NOMO-1 treated with DMSO at 0.1 percent for 48 hours (cell line): ENCODE measurements at regions not wholly inside any gene's neighbourhood (a gene's known extent, or its start where the extent isn't known, plus 50 kb on each side); places are given as distances from the start of the nearest gene placed in this dataset.
"Not testable (repeated sequence)": the region's sequence is repeated elsewhere in the genome, so short reads cannot be mapped to it uniquely, and the experiment has no call there.

ENCODE experiments used
- DNase-seq: peaks from one replicate; lab custom pipeline; 2025; ENCODE audit not compliant: unreplicated experiment; lab: John Stamatoyannopoulos, UW

DNA sequence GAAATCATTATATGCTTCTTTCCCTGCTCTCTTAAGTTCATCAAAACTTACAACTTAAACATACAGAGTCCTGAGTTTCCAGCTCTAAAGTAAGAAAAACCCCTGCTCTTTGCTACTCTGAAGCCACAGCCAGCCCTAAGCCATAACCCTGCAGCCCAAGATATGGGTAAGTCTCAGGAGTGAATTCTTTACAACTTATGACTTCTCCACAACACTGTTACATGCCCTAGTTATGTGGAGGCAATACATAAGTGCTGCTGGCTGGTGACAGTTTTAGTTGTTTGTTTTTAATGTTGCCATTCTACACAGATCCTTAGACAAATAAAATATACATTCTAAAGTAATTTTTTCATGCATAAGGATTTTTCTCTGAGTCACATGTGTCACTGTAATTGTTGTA is 100.2 kb downstream of the FBXO8 start:
- DNase-seq = no peak

DNA sequence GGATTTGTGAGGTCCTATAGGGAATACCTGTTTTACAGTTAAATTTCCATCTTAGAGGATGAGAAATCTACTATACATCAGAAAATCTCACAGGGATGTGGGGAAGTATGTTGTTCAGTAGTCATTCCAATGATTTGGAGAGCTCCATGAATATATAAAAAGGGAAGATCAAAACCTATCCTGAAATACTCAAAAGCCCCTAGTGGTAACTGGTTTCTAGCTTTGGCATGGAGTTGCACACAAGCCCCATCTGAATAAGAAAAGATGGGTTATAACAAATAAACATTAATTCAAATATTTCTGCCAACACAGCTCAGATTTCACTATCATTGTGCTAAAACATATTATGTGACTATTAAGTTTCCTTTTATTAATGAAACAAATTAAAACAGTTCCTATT is 101.6 kb downstream of the FBXO8 start:
- no peak for DNase-seq

DNA sequence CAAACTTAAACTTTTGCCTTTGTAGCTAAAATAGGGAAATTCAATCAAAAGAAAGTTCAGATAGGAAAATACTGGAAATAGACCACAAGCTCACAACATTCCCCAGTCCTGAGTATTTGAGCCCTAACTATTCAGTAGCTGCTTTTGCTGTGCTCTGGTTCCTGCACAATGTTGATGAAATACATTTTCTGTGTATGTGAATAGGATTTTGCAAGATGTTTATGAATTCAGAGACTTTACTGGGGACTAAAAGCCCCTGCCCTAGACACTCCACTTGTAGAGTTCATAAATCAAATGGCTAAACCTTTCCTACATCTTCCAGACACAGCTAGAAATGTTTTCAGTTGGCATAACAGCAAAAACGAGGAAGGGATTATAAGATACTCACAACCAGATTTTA is 105.9 kb downstream of the FBXO8 start:
- DNase-seq = no peak

DNA sequence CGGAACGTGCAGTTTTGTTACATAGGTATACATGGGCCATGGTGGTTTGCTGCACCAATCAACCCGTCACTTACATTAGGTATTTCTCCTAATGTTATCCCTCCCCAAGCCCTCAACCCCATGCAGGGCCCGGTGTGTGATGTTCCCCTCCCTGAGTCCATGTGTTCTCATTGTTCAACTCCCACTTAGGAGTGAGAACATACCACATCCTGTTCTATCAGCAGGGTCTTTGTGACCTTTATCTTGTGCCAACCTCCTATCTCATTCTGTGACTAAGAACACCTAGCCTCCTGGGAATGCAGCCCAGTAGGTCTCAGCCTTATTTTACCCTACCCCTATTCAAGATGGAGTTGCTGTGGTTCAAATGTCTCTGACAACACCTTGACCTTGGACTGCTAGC is 107.6 kb downstream of the FBXO8 start:
- not testable (repeated sequence) for DNase-seq

DNA sequence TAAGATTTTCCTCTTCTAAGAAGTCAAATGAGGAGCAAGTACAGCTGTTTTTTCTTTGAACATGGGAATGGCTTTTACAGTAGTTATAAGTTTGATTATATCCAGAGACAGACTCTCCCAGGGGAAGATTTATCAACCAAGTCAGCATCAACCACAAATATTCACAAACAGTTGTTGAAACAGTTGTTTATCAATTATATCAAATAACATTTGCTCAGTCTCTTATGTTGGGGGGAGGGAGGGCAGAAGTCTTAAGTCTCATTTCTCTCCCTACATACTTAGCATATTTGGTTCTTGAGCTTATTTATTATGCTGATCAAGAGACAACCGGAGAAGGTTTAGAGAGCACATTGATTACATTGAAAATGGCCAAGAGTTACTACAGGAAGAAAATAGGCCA is 110.1 kb downstream of the FBXO8 start:
- DNase-seq = no peak

DNA sequence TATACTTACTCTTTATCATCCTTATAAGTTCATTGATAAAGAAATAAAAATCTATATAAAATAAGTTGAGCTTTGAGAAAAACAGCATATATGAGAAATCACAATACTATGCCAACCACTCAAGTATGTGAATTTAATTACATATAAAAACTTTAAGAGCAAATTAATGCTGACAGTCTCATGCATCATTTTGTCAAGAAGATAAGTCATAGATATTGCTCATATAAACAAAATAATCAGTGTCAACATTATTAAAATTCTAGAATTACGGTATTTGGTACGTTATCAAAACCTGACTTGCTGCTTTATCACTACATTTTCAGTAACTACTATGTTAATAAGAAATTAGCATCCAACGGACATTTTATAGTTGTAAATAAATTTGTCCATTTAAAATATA is 111.2 kb downstream of the FBXO8 start:
- no peak for DNase-seq

DNA sequence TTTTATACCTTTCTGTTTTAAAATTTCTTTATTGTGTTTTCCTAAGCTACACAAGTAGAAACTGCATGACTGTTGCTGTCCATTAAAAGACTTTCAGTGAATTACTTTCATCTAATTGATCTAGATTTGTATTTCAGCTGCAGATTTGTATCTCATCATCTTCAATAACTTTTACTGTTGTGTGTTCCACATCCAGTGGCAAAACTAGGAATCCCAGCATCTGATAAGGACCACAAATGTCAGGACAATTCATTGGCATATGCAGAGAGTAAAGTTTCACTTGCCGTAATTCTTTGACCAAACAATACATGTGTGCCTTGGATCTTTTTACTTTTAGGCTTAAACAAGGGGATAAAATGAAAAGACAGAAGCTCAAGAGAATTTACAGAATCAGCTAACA is 112.6 kb downstream of the FBXO8 start:
- DNase-seq = no peak

DNA sequence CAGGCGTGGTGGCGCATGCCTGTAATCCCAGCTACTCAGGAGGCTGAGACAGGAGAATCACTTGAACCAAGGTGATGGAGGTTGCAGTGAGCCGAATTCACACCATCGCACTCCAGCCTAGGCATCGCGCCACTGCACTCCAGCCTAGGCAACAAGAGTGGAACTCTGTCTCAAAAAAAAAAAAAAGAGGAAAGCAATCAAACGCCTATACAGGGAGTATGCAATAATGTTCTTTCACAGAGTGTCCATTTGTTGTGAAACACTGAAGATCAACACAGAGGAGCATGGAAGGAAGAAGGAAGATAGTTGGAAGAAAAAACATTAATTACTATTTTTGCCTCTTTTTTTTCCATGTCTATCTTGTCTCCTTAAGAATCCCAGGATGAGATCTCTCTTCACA is 113.4 kb downstream of the FBXO8 start:
- no peak for DNase-seq

DNA sequence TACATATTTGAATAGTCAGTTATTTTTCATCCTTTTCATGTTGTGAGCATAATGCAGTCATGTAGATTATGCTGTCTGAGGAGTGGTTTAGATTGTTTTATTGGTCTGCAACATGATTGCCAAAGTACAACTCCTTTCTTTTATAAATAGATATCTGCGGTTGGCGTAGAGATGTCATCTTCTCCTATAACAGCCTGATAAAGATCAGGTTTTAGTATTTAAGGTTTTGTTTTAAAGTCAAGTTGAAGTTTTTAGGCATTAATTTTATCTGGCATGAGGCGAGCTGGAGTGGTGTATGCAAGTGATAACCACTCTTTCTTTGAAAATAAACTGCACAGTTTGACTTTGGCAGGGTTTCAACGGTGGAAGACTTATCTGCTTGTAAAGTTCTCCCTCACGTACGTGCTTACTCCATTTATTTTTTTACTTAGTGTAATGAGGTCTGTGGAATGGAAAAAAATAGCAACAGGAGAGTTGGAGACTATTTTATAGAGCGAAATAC is 126.3 kb downstream of the FBXO8 start:
- DNase-seq = no peak

DNA sequence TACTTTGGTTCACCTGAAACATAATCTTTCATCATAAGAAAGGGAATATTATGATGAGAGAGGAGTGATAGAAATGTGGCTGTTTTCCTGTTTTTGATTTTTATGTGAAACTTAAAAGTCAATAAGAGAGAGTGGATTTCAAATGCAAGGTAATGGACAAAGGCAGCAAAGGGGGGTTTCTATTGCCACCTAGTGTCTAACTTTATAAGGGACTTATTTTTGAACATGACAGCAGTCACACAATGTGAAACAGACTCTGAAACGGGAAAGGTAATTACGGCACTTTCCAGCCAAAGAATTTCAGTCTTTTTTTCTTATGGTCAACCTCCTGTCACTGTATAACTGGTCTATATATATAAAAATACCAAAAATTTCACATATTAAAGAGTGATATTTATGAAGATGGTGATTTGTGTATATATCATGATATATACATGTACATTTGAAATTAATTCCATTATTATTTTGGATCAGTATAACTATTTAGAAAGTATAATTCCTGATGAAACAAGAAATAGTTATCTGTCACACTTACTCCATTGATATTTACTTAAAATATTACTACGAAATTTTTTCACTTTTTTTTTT is 127.1 kb downstream of the FBXO8 start:
- peak; percentile 69 for DNase-seq

DNA sequence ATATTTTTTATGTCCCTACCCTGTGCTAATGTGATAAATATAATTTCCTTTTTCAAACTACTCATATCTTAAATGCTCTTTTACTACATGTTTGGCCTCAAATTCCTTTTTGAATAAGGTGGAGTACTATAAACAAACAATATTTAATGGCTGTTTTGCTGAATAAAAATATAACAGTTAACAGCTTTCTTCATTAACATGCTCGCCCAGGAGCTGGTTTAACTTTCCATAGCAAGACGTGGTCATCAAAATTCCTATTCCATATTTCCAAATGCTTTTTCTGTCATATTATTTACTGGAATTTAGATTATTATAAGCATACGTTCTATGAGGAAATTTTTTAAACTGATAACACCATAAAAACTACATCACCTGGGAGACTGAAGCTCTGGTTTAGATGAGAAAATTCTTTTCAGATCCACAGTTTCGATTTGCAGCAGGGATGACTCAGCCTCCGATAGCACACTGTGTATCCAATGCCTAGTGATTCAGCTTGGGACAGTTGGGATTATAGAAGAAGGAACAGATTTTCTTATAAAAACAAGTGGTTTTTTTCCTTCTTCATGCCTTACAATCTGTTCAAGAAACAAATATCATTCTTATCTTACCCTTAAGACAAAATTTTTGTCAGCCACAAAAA is 129.1 kb downstream of the FBXO8 start:
- no peak for DNase-seq

DNA sequence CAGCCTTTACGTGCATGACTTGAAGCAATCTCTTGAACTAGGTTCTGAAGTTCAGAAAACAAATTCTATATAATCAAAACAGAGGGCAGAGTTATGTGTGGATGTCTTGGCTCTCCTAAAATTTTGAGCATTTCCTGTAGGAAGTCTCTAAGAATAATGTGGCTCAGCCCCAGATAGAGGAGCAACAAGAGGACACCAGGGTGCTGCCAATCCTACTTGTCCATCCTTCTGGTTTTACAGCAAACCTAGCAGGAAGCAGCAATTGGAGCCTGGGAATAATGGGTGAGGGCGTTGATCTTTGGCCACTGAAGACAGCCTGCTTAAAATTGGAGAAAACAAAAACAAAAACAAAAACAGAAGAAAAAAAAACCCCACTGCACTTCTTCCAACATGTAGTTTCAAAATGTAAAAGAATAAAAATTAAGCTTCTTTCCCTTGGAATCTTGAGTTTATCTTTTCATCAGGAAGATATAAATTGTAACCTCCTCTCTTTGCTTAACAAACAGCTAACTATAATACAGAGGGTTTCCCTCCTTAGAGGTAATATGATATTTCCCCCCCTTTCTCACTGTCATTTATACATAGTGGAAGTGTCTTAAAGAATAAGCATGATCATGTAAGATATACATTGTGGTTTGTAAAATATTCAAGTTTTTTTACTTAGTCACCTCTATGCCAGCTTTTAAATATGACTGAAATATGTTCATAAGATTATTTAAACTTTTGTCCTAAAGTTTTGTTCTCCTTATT is 130.6 kb downstream of the FBXO8 start:
- DNase-seq = no peak

DNA sequence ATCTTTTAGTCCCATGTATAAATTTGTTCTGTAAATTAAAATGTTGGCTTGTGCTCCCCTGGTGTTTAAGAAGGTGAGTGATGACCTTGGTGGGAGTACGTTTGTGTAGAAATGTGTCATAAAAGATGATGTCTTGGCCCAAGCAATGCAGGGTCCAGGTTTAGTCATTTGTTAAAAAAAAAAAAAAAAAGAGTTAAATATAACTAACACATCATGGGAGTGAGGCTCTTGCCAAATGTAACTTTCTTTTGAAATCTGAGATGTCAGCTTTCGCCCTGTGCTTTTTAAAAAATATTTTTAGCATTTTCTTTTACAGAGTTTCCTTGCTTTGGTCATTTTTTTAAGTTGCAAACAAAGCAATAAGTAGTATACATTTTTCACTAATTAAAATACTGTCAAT is 135.6 kb downstream of the FBXO8 start:
- DNase-seq = no peak

DNA sequence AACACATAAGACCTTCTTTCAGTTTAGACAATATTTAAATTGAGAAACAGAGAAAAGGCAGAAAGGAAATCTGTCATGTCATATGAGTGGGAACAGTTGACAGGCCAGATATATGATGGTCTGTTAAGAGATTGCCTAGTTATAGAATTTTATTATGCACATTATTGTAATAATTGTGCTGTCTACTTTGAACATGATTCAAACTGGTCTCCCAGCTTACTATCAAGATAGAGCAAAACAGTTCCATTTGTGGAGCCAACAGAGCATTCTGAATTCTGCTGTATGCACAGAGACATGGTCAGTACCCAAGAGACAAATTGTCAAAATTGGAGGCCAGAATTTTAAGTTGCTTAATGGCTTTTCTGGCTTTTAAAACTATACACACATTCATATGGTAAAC is 139.4 kb downstream of the FBXO8 start:
- no peak for DNase-seq

DNA sequence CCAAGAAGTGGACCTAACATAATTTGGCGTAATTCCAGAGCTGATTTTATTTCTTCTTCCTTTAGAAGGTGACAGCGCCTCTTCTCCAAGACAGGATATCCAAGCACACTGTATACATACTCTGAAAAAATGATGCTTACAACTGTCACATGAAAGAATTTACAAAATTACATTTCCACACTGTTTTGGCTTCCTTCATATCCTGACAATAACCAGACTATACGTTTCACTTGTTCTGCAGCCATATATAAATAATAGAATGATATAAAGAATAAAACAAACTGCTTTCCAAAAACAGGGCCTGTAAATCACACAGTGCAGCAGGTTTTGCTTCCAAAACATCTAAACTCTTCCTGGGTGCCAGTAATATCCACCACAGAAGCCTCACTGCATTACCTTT is 141.6 kb downstream of the FBXO8 start:
- DNase-seq = no peak

DNA sequence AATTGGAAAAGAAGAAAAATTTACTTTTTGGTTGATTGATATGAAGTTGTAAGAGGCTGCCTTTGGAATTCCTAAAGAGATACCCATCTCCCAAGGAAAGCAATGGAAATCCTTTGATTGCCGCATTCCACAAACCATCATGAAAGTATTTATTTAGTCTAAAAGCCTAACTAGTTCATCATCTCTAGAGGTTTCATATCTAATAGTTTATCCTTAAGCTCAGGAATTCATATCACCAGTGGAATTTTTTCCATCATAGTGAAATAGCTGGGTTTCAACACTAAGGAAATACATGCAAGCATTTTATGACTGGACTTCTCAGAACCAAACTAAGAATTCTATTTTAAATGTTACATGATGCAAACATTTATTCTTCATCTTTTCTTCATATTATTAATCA is 144.9 kb downstream of the FBXO8 start:
- no peak for DNase-seq

DNA sequence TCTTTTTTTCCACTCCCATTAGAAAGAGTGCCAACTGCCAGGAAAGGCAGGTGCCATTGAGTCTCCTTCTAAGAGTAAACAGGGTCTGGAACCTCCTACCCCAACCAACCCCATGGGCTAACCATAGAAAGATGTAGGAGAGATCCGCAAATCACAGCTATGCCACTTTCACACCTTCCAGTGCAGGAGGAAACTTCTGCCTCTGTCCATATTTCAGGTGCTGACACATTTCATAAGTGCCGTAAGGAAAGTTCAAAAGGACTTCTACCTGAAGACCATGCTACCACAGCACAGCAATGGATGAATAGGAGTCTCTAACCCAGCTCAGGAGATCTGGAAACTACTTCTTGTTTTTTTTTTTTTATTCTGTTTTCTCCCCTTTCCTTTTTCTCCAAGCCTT is 145.8 kb downstream of the FBXO8 start:
- DNase-seq = no peak

DNA sequence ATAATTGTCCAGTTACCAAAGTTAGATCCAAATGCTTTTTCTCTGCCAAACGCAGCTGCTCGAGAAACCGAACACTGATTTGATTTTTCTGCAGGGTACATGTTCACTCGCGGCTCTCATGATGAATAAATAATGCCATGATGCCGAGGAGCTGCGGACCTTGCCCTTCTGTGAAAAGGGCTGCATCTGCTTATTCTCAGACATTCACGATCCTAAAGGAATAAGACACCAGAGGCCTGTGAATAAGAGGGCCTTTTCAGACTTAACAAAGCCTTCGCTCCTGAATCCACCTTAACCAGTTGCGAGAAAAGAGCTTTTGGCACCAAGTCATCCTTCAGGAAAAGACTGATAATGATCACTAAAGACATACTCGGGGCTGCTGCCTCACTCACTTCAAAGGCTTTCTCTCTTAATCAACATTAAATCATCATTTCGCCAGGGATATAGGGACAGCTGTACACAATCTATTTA is 147.5 kb downstream of the FBXO8 start:
- no peak for DNase-seq

DNA sequence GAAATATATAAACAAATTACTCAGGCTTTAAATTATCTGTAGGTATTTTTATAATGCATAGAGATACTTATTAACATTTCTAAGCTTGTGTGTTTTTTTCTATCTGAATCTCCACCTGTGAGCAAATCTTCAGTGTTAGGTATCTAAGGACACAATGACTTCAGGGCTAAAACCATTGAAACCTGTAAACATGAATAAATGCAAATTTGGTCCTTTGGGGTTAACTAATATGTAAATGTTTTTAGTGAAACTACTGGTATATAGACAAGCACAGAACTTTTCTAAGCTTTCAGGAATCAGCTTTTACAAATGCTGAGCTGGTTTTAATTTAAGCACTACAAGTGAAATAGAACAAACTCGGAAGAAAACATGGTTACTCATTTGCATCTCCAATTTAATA is 147.9 kb downstream of the FBXO8 start:
- DNase-seq = no peak

DNA sequence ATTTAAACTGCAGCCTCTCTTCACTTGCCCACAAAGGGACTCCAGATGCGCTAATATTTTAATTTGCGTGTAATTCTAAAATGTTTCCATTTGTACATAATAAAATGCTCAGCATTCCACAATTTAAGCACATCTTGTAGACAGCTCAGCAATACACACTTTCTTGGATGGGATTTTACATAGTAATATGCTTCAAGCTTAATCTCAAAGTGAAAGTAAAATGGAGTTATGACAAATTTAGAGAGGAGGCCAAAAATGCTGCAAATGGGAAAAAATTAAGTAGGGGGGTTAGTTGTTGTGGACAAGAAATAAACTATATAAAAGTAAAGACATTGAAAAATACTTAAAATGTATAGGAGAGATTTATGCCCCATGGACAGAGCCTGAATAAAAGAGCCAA is 149.1 kb downstream of the FBXO8 start:
- no peak for DNase-seq

DNA sequence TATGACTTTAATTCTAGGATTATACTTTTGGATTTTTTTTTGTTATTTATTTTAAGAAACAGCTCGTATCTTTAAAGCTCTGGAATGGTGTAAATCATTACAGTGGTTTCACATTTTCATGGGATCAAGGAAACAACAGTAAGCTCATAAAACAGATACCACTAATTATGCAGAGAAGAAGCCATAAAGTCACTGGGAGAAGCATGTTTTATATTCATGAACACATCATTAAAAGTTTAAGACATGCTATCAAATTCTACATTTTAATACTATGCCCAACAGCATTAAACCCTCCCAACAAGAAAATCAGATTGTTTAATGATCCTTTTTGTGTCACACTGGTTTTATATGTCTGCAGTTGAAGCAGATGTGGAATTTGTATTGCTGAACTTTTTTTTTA is 149.9 kb downstream of the FBXO8 start:
- DNase-seq = no peak

DNA sequence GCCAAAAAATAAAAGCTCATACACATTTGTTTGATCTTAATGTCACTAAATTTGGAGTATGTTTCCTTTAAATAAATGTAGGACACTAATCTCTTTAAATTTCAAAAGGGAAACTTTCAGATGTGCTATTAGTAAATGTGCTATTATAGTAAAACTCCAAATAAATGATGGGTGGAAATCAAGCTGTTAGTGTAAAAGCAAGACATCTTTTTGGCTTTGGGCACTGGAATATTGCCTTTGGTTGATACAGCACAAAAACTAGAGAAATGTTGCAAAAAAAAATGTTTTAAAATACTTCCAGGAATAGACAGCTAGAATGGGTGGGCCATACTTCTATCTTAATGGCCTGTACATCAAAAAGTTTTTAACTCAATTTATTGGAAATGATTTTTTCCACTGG is 151.6 kb downstream of the FBXO8 start:
- DNase-seq = no peak
